Natural killer cell treated with Interleukin-12 subunit alpha and Interleukin-12 subunit beta and Interleukin-15 and Interleukin-18, amount 100 ng/mL, for 72 hours (primary cell): ENCODE measurements at regions not wholly inside any gene's neighbourhood (a gene's known extent, or its start where the extent isn't known, plus 50 kb on each side); places are given as distances from the start of the nearest gene placed in this dataset.

Experiments used
- ATAC-seq, 2 donors: fragments of 150-1000 bp; cut with Tn5 transposase in 1 of 2; sonication (Bioruptor Pico), chemical (Tn5 transposase) in 1 of 2; 2 replicates each; pipeline ENCODE4 v1.10.0; 2021
- DNase-seq: peaks from one replicate; pipeline ENCODE4 v3.0.0; 2022; ENCODE audit warnings: low spot score
- H3K27ac Mint-ChIP-seq, 2 donors: 1 replicate in 1 of 2; 2 replicates in 1 of 2; pipeline ENCODE4 v1.8.0; 2022; ENCODE audit warnings: mixed read lengths in 2 of 2, mild to moderate bottlenecking in 1 of 2, moderate library complexity in 1 of 2
- H3K27me3 Mint-ChIP-seq, 2 donors: 1 replicate in 1 of 2; 2 replicates in 1 of 2; pipeline ENCODE4 v1.8.0; 2022; ENCODE audit warnings: mixed read lengths in 2 of 2
- H3K36me3 Mint-ChIP-seq: one replicate; pipeline ENCODE4 v1.8.0; 2022; ENCODE audit warnings: mixed read lengths
- H3K4me1 Mint-ChIP-seq, 2 donors: 1 replicate in 1 of 2; 2 replicates in 1 of 2; pipeline ENCODE4 v1.8.0; 2022; ENCODE audit warnings: low read depth in 2 of 2, mixed read lengths in 2 of 2, mild to moderate bottlenecking in 1 of 2
- H3K4me3 Mint-ChIP-seq: one replicate; pipeline ENCODE4 v1.8.0; 2022; ENCODE audit warnings: mixed read lengths
- H3K9me3 Mint-ChIP-seq: 2 replicates; pipeline ENCODE4 v1.8.0; 2022; ENCODE audit warnings: mixed read lengths

GRCh38 chr1:199113265-199113869, 474.5 kb downstream of the PTPRC start:
- Mint-ChIP-seq H3K27ac (peak overlapping the region; percentile 31 to 54), H3K4me3 (no peak overlapping the region), H3K27me3 (no peaks in the 10 kb centered on the region), H3K9me3 (no peaks in the 10 kb centered on the region), H3K36me3 (peaks cover 15% of the 10 kb centered on the region), H3K4me1 (peaks cover 10 to 19% of the 10 kb centered on the region in 2 donors)
- DNase-seq (peak; percentile 79), ATAC-seq (peak; percentile 72 to 80)

DNA sequence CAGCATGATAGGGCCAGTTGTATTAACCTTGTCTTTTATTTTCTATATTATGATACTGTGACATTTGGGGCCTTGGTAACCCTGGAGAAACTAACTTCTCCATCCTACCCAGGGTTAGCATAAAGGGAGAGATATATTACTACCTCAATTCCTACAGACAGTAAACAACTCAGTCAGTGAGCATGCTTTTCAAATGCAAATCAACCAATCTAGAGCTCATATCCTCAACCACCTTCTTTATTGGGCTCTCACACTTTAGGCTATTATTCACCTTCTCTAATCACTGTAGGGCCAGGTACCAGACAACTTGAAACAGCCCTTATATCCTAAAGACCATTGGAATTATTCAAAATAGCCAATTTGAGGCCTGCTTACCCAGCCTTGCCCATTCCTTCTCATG, 477.6 kb downstream of the PTPRC start:
- Mint-ChIP-seq H3K27me3 (no peaks in the 10 kb centered on the region), H3K4me3 (no peak overlapping the region), H3K27ac (peak overlapping the region in 1 of 2 donors; percentile 43), H3K4me1 (peaks cover 10 to 14% of the 10 kb centered on the region in 2 donors), H3K36me3 (no peaks in the 10 kb centered on the region), H3K9me3 (no peaks in the 10 kb centered on the region)
- no peak for ATAC-seq
- DNase-seq: no peak

GRCh38 chr1:199121047-199121446, 482.2 kb downstream of the PTPRC start:
- peaks cover 6% of the 10 kb centered on the region for H3K36me3 Mint-ChIP-seq
- H3K9me3 Mint-ChIP-seq: no peaks in the 10 kb centered on the region
- no peak overlapping the region for H3K27ac Mint-ChIP-seq
- no peak for ATAC-seq
- DNase-seq: no peak
- H3K4me1 Mint-ChIP-seq: peaks cover 12 to 14% of the 10 kb centered on the region in 2 donors
- H3K4me3 Mint-ChIP-seq: no peak overlapping the region
- no peaks in the 10 kb centered on the region for H3K27me3 Mint-ChIP-seq

DNA sequence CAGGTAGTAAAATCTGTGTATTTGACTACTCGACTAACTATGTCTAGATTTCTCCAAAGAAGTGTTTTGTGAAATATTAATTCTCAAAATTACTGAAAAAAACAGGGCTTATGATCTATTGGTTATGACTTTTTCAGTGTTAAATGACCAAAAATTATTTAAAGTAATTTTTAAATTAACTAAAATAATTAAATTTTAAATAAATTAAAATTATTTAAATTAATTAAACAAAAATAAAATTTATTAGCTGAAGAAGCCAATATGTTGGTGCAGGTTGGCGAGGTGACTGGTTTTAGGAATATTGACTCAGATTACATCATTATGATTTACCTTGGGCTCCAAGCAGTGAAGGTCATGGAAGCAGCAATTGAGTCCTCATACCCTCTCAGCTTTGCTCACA, 483.2 kb downstream of the PTPRC start:
- no peaks in the 10 kb centered on the region for H3K27me3 Mint-ChIP-seq
- H3K9me3 Mint-ChIP-seq: no peaks in the 10 kb centered on the region
- H3K4me1 Mint-ChIP-seq: peaks cover 10 to 12% of the 10 kb centered on the region in 2 donors
- H3K36me3 Mint-ChIP-seq: peaks cover 6% of the 10 kb centered on the region
- no peak for DNase-seq
- no peak overlapping the region for H3K27ac Mint-ChIP-seq
- H3K4me3 Mint-ChIP-seq: no peak overlapping the region
- no peak for ATAC-seq

- no peak for ATAC-seq
Observed at GRCh38 chr1:199122532-199123311, 483.9 kb downstream of the PTPRC start.

GRCh38 chr1:199123615-199124014, 484.8 kb downstream of the PTPRC start:
- ATAC-seq (peak; percentile 82 to 95), DNase-seq (peak; percentile 68)
- H3K4me3 Mint-ChIP-seq: peak overlapping the region; percentile 19
- peaks cover 6% of the 10 kb centered on the region for H3K36me3 Mint-ChIP-seq
- H3K4me1 Mint-ChIP-seq: peaks cover 10 to 12% of the 10 kb centered on the region in 2 donors
- no peaks in the 10 kb centered on the region for H3K9me3 Mint-ChIP-seq
- H3K27me3 Mint-ChIP-seq: no peaks in the 10 kb centered on the region
- peak overlapping the region; percentile 20 to 34 for H3K27ac Mint-ChIP-seq

More at GRCh38 chr1:199122532-199123311, 483.9 kb downstream of the PTPRC start:
- DNase-seq: no peak
- H3K9me3 Mint-ChIP-seq: no peaks in the 10 kb centered on the region
- H3K27me3 Mint-ChIP-seq: no peaks in the 10 kb centered on the region
- peak overlapping the region; percentile 20 to 34 for H3K27ac Mint-ChIP-seq
- H3K4me1 Mint-ChIP-seq: peaks cover 10 to 12% of the 10 kb centered on the region in 2 donors
- no peak overlapping the region for H3K4me3 Mint-ChIP-seq
- peaks cover 6% of the 10 kb centered on the region for H3K36me3 Mint-ChIP-seq

GRCh38 chr1:199124351-199124750, 485.5 kb downstream of the PTPRC start:
- DNase-seq (no peak), ATAC-seq (no peak)
- Mint-ChIP-seq H3K27ac (no peak overlapping the region), H3K9me3 (no peaks in the 10 kb centered on the region), H3K4me3 (no peak overlapping the region), H3K4me1 (peaks cover 10 to 12% of the 10 kb centered on the region in 2 donors), H3K36me3 (peaks cover 6% of the 10 kb centered on the region), H3K27me3 (no peaks in the 10 kb centered on the region)

DNA sequence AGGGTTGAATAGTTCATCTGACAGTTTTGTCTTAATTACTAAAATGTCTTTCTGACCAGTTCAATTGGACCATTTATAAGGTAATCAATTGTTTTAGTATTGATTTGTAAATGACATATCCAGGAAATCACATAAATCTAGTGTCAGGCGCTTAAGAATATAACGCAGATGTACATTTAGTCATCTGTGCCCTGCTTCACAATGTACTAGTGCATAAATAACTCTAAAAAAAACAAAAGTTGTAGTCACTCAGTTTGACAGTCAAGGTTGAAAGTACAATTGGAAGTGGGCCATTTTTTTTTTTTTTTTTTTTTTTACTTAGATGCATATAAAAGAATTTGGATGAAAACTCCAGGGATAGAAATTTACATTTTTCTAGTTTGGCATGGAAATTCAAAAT, 490.4 kb downstream of the PTPRC start:
- Mint-ChIP-seq H3K27ac (no peak overlapping the region), H3K9me3 (no peaks in the 10 kb centered on the region), H3K4me1 (peaks cover 1 to 4% of the 10 kb centered on the region in 2 donors), H3K4me3 (no peak overlapping the region), H3K36me3 (peaks cover 5% of the 10 kb centered on the region), H3K27me3 (no peaks in the 10 kb centered on the region)
- DNase-seq (no peak), ATAC-seq (no peak)

GRCh38 chr1:199132006-199132405, 493.2 kb downstream of the PTPRC start:
- Mint-ChIP-seq H3K9me3 (no peaks in the 10 kb centered on the region), H3K27ac (no peak overlapping the region), H3K4me3 (no peak overlapping the region), H3K36me3 (peaks cover 5% of the 10 kb centered on the region), H3K4me1 (peaks cover 2 to 4% of the 10 kb centered on the region in 2 donors), H3K27me3 (no peaks in the 10 kb centered on the region)
- DNase-seq (no peak), ATAC-seq (no peak)

GRCh38 chr1:199135901-199136300, 497.1 kb downstream of the PTPRC start:
- no peaks in the 10 kb centered on the region for H3K27me3 Mint-ChIP-seq
- no peak overlapping the region for H3K27ac Mint-ChIP-seq
- H3K36me3 Mint-ChIP-seq: peaks cover 5% of the 10 kb centered on the region
- peaks cover 7 to 16% of the 10 kb centered on the region in 2 donors for H3K4me1 Mint-ChIP-seq
- H3K4me3 Mint-ChIP-seq: no peak overlapping the region
- H3K9me3 Mint-ChIP-seq: no peaks in the 10 kb centered on the region
- no peak for DNase-seq
- no peak for ATAC-seq

DNA sequence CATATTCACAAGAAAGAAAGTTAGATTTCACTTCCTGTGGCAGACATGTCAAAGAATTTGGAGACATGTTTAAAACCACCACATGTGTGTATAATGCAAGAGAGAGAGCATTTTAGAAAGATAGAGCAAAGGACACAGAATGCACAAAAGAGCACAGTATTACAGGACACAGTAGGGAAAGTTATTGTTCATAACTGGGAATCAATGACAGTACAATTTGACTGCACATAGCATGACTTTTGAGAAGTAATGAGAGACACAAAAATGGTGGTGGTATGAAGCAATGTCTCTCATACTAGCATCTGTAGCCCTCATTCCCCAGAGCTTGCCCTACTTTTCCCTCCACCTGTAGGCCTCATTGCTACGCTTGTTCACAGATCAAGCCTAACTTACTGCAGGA, 499.2 kb downstream of the PTPRC start:
- ATAC-seq: no peak
- H3K9me3 Mint-ChIP-seq: no peaks in the 10 kb centered on the region

DNA sequence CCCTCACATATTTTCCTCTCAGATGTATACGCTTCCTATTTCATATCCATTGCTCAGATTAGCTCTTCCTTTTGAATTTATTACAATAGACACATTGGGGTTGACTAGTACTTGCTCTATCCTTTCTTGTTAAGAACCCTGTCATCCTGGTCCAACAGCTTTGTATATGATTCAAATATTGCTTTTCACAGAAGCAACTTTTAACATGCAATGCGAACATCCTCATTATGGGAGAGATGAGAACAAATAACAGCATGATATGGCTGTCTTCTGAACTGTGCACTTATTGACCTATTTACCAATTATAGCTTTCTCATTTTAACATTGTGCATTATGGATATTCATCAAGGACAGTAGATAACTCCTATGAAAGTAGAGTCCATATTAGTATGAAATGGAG, 510.8 kb downstream of the PTPRC start:
- Mint-ChIP-seq H3K36me3 (no peaks in the 10 kb centered on the region), H3K27ac (no peak overlapping the region), H3K4me3 (no peak overlapping the region), H3K4me1 (no peaks in the 10 kb centered on the region), H3K9me3 (no peaks in the 10 kb centered on the region), H3K27me3 (peaks cover 3 to 9% of the 10 kb centered on the region in 2 donors)
- ATAC-seq (no peak), DNase-seq (no peak)

More for the DNA sequence above, 499.2 kb downstream of the PTPRC start:
- no peak overlapping the region for H3K4me3 Mint-ChIP-seq
- no peaks in the 10 kb centered on the region for H3K27me3 Mint-ChIP-seq
- peaks cover 7 to 16% of the 10 kb centered on the region in 2 donors for H3K4me1 Mint-ChIP-seq
- H3K36me3 Mint-ChIP-seq: no peaks in the 10 kb centered on the region
- peak overlapping the region in 1 of 2 donors; percentile 50 for H3K27ac Mint-ChIP-seq
- no peak for DNase-seq

DNA sequence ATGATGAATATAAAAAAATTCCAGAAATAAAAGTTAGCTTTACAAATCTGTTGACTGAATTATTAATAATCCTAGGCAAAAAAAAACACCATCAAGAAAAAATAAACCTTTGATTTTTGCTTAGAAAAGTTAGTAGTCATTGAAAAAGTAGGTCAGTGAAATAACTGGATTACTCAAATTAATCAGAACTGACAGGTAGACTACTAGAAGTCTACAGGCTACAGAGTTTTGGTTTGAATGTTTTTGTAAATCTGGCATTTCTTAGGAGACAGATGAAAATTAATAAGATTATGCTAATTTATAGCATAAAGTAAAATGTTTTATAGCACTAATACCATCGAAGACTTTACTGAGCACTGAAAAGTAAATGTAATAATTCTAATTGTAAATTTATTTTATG, 511.9 kb downstream of the PTPRC start:
- no peak for ATAC-seq
- no peak for DNase-seq
- Mint-ChIP-seq H3K27ac (no peak overlapping the region), H3K4me1 (no peaks in the 10 kb centered on the region), H3K4me3 (no peak overlapping the region), H3K9me3 (no peaks in the 10 kb centered on the region), H3K27me3 (peaks cover 3 to 9% of the 10 kb centered on the region in 2 donors), H3K36me3 (no peaks in the 10 kb centered on the region)

DNA sequence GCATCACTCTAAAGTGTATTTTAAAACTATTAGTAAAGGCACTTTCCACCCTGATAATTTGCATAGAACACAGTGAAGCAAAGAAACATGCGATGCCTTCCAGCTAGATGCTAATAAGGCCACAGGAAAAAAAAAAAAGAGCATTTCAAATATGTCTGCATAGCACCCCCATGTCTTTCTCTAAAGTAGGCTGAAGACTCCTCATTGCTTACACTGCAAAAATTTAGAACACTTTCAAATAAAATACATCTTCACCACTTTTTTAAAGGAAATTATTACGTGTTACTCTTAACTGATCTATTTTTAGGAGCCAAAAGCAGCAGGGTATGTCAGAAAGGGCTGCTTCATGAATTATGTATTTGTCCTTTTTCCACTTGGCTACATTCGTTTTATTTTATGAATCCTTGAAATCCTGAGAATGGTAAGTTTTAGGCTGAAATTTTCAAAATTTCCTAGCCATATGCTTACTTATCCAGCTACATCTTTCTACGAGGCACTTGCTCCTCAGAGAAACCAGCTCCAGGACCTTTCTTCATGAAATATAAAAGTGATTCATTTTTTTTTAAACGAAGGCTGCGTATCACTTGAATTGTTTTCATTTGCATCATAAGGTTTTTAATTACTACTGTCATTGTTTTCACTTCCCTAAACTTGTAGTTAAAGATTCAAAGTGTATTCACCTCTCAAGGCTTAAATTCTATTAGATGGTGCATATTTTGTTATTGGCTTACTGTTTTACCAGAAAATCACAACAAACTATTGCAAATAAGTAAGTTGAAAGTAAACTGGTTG, 513.0 kb downstream of the PTPRC start:
- Mint-ChIP-seq H3K4me1 (no peaks in the 10 kb centered on the region), H3K27me3 (peaks cover 0 to 3% of the 10 kb centered on the region in 2 donors), H3K4me3 (no peak overlapping the region), H3K9me3 (no peaks in the 10 kb centered on the region), H3K27ac (peak overlapping the region in 1 of 2 donors; percentile 21), H3K36me3 (no peaks in the 10 kb centered on the region)
- DNase-seq (no peak), ATAC-seq (no peak)
